ENCODE measurements at regions not wholly inside any gene's neighbourhood (a gene's known extent, or its start where the extent isn't known, plus 50 kb on each side); places are given as distances from the start of the nearest gene placed in this dataset.

DNA sequence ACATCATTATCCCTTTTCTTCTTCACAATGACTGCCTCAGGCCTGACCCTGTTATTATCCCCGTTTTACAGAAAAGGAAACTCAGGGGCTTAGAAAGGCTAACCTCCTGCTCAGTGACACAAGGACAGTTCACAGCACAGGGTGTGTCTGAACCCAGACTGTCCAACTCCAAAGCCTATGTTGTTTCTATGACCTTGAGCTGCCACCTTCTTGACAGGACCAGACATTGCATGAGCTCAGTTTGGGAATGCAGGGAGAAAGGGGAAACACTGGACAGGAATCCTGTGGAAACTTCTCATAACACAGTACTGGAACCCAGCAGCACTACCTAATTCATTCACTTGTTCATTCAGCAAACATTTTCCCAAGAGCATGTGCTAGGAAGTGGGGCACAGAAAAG is 472.8 kb downstream of the CDK5RAP2 start:
- DNase-seq = no peak

DNA sequence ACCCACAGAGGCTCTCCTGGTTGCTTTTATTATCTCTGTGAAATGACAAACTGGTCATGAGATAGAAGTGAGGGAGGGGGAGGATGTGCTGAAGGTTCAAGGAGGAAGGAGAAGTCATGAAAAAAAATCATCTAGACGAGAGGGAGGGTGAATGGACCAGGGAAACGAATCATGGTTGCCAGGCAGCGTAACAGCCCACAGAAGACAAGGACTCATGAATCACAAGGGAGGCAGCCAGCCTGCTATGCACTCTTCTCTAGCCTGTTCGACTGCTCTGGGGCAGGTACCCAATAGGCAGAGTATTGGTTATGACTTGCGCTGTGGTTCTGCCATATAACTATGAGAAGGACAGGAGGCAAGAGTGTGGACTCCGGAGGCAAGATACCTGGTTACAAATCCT is 475.2 kb downstream of the CDK5RAP2 start:
- DNase-seq = no peak

DNA sequence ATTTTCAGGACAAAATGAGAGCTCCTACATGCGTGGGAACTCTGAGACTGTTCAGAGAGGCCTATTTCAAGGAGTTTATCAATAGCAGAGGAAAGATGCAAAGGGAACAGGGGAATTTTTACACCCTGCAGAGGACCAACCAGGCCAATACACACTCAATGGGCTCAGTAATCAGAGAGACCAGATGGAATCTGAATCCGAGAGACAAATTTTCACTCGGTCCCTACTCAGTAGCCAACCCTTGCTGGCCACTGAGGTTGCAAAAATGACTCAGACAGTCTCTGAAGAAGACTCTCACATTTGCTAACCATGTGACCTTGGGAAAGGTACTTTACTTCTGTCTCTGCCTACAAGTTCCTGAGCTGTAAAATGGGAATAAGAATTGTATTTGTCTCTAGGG is 479.4 kb downstream of the CDK5RAP2 start:
- no peak for DNase-seq

DNA sequence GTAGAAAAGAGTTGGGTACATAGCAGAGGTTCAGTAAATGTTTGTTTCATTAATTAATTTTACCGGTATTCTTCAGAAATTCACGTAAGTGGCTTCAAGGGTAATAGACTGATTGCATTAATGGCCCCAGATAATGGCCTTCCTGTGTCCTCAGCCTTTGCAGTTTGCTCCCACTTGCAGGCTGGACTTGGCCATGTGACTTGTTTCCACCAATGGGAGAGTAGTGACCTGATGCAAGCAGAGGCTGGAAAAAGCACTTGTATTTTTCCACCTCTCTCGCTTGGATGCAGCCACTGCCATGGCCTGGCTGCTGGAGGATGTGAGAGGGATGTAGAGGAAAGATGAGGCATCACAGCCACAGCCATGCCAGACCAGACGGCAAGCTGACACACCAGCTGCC is 480.9 kb downstream of the CDK5RAP2 start:
- no peak for DNase-seq

DNA sequence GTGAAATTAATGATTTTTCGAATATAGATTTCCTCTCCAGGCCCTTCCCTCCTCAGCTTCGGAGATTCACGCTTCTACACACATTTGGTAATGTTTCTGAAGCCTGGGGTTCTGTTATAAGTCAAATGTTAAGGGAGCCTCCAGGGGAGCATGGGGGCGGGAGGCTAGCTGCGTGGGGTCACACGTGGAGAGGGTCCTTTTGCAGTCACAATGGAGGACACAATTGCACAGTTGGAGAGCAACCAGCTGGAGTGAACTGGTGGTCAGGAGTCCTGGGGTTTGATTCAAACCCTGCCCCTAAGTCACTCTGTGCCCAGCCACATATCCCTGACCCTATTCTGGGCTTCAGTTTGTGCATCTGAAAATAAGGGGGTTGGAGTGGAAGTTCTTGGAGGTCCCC is 481.4 kb downstream of the CDK5RAP2 start:
- DNase-seq = no peak

DNA sequence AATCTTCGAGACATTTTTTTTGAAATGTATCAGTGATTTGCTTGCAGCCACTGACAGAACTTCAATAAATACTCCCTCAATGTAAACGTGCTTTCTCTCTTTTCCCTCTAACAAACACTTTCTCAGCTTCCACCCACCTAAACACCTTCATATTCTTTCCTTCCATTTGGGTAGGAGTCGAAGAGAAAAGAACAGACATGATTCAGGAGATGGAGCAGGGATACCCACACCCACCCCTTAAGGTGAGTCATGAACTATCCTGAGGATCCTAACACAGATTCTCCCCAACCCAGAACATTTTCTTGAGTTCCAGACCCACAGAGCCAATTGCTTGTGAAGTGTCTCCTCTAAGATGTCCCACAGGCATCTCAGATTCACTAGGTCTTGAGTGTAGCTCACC is 488.8 kb downstream of the CDK5RAP2 start:
- no peak for DNase-seq

DNA sequence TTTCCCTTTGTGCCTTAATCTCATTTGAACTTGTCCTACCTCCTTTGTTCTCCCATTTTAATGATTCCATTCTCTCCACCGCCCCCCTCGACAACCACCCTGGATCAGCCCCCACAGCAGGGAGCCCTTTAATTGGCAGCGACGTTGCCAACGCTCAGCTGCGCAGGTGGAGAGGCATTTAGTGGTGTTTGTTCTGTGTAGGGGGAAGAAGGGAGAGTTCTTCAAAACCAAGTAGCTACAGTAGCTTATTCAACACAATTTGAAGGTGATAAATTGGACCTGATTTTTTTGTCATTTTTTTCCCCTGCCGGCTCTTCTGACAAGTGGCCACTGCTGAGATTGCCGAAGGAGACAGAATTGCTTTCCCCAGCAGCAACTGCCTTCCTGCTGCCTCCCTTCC is 499.1 kb downstream of the CDK5RAP2 start:
- peak; percentile 68 for DNase-seq

DNA sequence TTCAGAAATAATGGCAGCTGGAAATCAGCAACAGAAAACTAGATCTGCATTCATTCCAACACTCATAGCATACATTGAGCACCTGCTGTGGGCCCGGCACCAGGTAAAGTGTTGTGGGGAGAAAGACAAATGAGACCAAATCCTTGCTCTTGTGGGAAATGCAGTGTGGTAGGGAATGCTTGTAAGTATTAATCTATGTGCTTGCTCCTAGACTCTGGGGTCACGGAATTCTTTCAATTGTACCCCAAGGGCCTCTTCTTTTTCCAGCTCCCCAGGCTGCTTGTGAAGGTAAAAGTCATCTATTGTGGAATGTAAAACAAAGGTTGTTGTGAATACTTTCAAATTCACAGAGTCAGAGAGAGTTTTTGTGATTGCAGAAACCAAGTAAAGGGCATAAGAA is 501.9 kb downstream of the CDK5RAP2 start:
- no peak for DNase-seq

DNA sequence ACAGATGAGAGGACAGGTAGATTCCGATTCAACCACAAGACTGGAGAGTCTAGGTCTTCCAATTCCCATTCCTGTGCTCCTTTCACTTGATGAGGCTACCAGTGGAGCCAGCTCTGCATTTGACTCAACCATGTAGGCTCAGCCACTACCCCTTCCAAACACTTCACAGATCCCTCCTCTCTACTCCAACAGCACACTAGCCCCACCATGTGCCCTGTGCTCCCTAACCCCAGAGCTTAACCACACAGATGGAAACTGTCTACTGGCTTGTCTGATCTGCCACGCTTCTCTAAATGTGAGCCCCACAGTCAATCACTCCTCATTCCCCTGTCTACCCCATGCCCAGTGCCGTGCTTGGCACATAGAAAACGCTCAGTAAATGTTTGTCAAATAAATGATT is 508.2 kb downstream of the CDK5RAP2 start:
- DNase-seq = no peak

DNA sequence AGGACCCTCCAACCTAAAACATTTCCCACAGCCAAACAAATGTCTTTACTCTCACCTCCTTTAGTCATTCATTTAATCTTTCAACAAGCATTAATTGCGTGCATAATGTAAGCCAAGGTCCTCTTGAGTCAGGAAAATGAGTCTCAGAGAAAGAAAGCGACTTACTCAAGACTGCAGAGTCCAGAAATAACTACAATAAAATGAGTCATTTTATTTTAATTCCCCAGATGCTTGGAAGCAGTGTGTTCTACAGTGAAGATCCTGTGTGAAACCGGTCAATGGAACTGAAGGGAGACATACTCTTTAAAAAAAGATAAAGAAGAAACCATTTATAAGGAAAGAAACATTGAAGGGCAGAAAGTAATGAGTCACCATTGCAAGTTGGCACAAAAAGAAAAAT is 513.7 kb downstream of the CDK5RAP2 start:
- no peak for DNase-seq

DNA sequence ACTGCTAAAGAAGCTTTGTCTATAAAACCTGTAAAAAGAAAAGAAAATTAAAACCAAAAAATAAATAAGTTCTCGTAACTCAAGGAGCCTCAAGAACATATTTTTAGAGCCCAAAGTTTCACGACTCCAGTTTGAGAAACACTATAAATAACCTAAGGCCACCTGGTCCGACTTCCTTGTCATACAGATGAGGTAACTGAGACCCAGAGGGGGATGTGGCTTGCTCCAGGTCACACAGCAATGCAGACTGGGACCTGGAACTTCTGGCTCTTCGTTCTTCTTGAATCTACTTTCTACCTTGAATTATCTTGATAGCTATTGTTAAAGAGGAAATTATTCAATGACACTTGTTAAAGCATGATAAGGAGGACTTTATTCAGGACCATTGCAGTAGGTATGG is 514.8 kb downstream of the CDK5RAP2 start:
- no peak for DNase-seq

DNA sequence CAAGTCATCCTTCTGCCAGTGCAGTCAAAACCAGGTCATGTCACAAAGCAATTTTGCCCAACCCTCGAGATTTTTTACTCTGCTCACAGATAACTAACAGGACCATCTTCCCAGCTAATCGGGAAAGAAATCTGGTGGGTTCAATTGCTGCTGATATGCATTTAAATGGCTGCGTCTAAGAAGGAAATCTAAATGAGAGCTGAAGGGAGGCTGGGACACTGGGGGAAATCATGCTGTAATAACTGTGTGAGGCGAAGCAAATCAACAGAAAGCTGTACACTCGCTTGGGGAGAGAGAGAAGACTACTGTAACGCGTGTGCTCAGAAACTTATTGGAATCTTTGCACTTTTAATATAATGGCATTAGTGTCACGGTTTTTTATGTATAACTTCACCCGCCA is 535.0 kb downstream of the CDK5RAP2 start:
- DNase-seq = no peak

DNA sequence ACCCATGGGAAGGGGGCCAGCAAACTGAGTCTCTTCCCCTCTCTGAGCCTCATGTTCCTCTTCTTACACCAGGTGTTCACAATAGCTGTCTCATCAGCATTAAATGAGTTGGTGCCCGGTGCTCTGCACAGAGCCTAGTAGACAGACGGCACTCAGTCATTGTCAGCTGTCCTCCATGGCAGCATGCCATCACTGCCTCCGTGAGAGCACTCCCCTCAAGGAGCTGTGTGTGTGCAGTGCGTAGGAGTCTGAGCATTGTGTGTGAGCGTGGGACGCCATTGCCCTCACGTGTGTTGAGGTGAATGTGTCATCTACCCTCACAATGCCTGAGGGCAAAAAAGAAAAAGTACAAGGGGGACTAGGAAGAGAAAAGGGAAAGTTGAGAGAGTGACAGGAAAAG is 536.5 kb downstream of the CDK5RAP2 start:
- DNase-seq = no peak

DNA sequence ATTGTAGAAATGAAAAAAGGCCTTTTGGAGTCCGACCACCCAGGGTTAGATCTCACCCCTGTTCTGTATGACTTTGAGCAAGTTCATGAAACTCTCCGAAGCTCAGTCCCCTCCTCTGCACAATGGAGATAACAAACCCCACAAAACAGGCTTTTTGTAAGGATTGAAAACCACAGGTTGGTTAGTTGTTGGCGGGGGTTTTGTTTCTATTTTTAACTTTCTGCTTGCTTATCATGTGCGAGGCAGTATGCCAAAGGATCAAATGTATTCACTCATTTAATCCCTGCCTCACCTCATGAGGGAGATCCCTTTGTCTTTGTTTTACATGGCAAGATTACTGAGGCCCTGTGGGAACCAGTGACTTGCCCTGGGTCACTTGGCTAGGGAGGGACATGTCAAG is 539.1 kb downstream of the CDK5RAP2 start:
- DNase-seq = no peak

DNA sequence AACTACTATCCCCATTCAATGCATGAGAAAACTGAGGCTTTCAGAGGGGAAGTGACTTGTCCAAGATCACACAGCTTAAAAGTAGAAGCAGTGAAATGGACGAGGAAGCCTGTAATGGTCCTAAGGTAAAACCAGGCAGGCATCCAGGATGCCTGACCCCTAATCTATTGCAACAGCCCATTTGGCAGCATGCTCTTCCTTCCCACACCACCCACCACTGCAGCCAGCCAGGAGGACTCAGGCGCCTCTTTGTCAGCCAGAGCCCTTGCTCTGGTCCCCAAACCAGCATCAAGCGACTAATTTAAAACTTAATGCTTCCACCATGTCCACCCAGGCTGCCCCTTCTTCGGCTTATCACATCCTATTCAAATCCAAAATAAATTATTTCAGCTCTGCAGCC is 541.6 kb downstream of the CDK5RAP2 start:
- DNase-seq = no peak

DNA sequence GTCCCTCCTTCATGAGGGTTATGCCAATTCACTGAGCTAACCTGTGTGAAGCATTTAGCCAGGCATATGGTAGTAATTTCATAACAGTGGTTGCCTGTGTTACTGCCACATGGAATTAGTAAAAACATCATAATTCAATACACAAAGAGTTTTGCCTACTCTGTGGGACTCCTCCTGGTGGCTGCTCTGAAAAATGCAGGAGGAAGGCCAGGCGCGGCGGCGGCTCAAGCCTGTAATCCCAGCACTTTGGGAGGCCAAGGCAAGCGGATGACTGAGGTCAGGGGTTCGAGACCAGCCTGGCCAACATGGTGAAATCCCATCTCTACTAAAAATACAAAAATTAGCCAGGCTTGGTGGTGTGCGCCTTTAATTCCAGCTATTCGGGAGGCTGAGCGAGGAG is 547.3 kb downstream of the CDK5RAP2 start:
- DNase-seq = no peak

DNA sequence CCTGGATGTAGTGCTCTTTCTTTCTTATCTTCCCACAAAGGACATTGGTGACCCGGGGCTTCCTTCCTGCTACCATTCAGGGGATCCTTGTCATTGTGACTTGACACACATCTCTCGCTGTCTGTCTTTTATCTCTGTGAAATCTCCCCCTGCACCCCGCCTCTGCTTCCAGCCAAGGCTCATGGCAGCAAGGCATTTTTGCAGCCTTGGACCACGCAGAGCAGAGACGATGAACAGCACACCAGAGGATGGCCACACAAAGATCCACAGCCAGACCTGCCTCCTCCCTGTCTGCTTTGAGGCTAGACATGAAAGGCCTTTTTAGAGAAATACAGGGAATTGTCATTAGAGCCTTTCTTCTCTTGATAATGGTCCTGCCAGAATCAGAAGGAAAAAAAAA is 549.1 kb downstream of the CDK5RAP2 start:
- DNase-seq = no peak

DNA sequence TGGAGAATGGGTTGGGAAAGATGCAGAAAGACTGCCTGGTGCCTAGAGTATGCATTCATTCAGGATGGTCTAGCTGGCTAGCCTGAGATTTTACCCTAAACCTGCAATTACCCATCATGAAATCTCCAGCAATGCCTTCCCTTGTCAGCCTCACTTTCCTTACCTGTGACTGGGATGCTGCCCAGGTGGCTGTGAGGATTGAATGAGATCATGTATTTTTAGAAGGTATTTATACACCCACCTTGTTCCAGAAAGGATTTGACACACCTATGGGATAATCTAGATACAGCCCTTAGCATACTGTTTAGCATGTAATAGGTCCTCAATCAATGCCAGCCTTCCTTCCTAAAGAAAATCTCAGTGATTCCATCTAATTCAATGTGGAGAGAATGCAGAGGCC is 561.4 kb downstream of the CDK5RAP2 start:
- DNase-seq = no peak

DNA sequence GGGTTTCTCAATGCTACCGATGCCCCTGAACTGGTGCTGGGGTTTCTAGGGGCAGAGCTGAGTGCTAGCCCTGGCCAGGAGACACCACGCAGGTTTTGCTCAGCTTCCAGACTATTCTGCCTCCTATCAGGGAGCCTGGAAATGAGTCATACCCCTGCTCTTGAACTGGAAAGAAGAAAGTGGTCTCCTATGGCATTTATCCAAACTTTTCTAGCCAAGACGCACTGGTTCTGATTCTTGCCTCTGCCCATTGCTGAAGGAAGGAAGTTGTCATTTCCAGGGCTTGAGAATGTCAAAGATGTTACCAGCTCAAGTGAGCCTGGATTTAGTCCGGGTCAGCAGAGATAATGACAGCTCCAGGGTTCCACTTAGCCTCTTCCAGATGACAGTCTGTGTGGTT is 561.9 kb downstream of the CDK5RAP2 start:
- no peak for DNase-seq

DNA sequence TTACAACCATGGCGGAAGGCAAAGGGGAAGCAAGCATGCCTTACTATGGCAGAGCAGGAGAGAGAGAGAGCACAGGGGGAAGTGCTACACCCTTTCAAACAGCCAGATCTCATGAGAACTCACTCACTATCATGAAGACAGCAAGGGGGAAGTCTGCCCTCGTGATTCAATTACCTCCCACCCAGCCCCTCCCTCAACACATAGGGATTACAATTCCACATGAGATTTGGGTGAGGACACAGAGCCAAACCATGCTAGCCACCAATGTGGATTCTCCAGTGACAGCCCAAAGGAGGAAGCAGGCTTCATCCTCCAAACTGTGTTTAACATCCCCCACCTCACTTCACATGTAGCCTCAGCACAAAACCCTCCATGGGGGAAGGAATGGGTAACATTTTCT is 563.7 kb downstream of the CDK5RAP2 start:
- DNase-seq = no peak

DNA sequence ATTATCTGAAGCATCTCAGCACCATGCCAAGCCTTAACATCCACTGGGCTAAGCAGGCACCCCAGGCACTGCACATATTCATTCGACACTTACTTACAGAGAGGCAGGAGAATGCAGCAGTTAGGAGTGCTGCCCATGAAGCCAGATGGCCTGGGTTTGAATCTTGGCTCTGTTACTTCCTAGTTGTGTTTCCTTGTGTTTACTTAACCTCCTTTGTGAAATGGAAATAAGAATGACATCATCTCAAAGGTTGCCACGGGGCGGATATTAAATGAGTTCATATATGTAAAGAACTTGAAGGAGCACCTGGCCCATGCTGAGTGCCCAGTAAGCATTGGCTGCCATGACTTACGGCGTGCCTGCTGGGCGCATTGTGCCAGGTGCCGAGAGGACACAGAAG is 565.2 kb downstream of the CDK5RAP2 start:
- DNase-seq = no peak

DNA sequence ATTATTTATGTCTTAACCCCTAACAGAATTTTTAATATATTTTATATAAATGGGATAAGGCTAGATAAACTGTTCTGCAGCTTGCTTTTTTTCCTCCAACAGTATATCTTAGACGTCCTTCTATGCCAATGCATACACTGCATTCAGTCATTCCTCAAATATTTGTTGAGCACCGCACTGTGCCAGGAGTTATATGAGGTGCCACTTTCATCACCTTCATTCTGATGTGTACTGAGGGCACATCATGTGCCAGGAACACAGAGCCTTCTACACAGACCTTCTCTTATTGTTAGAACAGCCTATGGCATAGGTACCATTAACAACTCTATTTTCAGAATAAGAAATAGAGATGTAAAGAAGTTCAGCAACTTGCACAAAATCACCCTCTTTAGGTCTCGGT is 570.1 kb downstream of the CDK5RAP2 start:
- no peak for DNase-seq

DNA sequence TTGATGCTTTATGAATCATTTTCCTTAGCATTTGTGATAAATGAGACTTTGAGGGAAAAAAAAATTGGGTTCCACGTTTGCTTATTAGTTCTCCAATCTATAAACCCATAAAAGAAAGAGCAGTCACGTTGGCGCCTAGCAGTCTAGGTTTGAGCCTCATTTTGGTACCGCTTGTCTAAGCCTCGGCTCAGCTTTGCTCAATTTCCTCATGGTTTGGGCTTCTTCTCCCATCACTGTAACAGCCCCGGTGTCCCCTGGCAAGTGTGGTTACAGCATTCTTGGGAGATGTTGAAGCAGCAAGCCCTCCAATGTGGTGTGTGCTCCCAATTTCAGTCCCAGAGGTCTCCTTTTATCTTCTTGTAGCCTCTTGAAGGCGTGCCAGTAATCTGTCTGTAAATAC is 578.4 kb downstream of the CDK5RAP2 start:
- no peak for DNase-seq

DNA sequence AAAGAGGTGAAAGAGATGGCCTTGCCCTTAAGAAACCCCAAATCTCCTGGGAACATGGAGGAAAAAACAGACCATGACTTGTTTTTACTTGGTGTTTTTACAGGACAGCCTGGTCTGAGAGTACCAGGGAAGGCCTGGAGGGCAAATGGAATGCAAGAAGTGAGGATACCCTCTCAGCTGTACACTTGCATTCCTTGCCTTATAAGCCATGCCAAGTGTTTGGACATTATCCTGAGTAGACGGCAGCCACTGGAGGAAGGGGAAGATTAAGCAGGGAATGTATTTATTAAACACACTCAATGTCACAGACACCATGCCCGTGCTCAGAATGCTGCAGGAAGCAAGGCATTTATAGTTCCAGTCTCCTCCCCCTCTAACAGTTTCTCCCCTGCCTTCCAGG is 581.4 kb downstream of the CDK5RAP2 start:
- DNase-seq = no peak

DNA sequence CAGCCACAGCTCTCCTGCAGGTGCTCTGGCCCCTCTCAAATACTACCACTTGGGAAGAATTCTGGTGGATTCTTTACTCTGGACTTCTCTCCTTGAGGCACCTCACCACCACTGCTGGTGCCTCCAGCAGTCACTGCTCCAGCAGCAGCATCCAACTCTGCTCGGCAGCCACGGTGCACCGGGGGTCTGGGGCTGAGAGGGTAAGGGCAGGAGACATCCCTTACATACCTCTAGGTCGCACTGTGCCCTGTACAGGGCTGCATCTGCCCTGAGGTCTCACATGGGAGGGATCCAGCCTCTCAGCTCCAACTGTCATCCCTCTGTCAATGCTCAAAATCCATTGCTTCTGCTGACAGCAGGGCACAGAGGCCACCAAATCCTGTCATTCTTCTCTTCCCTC is 588.2 kb downstream of the CDK5RAP2 start:
- no peak for DNase-seq

DNA sequence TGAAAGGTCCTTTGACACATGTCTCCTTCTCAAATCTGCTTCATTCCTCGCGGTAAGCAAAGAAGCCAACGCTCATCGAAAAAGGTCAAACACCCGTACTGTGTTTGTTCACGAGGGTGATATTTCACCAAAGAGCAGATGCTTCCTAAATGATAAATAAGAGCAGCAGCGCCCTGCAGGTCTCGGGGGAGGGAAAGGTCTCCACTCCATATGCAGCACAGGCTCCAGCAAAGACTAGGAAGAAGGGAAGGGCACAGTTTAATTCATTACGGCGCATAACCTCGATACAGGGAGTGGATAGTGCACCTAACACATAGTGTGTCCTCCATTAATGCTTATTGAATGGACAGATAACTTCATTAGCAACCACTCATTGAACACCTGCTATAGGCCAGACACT is 593.3 kb downstream of the CDK5RAP2 start:
- no peak for DNase-seq

DNA sequence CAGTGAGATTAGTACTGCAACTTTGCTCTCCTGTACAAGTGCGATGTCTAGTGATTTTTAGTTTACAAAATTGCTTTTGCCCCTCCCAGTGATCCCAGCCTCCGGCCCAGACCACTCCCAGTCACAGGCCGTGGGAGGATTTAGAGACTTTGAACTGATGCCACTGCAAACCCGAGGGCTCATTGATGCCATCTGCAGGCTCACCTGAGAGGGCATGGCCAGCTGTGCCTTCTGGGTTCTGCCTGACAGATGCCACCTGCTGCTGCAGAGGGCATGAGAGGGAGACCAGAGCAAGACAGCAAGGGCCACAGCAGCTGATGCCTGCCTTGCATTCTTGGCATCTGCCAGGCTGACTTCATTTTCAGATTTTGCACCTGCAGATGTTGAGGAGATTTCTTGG is 593.8 kb downstream of the CDK5RAP2 start:
- no peak for DNase-seq

All from NCI-H2227 treated with DMSO at 0.1 percent for 48 hours (cell line).